ENCODE measurements at regions not wholly inside any gene's neighbourhood (a gene's known extent, or its start where the extent isn't known, plus 50 kb on each side); places are given as distances from the start of the nearest gene placed in this dataset.

DNA sequence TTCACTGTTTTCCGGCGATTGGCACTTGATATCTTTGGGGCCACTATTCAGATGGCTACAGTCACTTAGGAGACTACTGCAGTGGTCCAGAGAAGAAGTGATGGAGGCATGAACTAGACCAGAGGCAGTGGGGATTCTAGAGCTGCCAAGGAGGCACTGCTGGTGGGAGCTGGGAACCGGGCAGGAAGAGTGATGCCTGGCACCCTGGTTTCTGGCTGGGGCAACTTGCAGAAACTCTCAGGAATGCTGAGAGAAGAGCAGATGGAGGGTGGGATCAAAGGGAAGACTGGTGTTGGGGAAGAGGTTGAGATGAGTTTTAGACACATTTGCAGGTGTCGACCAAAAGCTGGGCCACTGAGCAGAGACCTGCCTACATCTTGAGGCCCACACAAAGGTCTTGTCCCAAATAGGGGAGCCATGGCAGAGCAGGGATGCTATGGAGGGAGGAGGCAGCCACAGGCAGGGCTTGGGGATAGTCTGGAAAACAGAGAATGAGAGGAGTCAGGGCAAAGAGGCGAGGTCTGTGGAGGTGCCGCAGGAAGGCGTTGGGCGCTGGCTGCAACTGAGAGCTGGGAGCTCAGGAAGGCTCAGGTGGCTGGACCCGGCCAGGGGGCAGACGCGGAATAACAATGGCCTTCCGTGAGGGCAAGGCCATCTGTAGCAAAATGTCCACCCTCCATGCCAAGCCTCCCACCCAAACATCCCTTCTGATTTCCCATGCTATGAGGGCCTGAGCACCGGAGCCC lies 118.9 kb downstream of the TOMM20 start:
- DNase-seq: no peak

DNA sequence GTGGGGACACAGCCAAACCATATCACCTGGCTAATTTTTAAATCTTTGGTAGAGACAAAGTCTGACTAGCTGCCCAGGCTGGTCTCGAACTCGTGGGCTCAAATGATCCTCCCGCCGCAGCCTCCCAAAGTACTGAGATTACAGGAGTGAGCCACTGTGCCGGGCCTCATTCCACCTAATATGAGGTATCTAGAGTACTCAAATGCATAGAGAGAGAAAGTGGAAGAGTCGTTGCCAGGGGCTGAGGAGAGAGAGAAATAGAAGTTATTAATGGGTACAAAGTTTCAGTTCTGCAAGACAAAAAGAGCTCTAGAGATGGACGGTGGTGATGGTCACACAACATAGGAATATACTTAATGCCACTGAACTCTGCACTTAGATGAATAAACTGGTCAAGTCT lies 119.6 kb downstream of the TOMM20 start:
- no peak for DNase-seq

DNA sequence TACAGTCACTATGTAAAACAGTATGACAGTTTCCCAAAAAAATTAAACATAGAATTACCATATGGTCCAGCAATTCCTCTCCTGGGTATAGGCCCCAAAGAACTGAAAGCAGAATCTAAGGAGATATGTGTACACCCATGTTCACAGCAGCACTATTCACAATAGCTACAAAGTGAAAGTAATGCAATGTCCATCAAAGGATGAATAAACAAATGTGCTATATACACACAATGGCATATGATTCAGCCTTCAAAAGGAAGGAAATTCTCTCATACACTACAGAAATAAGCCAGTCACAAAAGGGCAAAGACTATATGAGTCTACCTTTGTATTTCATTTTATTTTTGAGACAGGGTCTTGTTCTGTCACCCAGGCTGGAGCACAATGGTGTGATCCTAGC lies 120.4 kb downstream of the TOMM20 start:
- no peak for DNase-seq

DNA sequence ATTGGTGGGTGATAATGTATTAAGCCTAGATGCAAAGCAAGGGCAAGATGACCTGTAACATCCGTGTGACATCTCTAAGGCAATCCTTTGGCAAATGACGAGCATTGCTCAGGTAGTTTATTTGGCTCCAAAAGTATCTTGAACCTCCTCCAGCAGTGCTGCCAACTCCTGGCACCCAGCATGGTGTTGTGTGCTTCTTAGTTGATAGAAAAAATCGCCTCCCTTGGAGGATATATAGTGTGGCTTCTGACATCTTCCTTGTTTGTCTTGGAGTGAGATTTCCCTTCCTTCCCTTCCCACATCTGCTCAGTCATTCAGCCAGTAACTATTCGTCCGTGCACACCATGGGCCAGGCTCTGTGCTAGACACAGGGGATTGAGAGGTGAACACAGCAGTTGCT lies 121.8 kb downstream of the TOMM20 start:
- no peak for DNase-seq

DNA sequence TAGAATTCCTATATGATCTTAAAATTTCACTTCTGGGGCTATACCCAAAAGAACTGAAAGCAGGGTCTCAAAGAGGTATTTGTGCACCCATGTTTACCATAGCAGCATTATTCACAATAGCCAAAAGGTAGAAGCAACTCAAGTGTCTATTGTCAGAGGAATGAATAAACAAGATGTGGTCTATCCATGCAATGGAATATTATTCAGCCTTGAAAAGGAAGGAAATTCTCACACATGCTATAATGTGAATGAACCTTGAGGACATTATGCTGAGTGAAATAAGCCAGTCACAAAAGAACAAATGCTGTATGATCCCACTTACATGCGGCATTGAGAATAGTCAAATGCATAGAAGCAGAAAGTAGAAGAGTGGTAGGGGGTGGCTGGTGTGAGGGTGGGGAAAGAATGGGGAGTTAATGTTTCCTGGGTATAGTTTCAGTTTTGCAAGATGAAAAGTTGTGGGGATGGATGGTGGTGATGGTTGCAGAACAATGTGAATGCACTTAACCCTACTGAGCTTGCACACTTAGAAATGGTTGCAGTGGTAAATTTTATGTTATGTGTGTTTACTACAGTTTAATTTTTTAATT lies 122.4 kb downstream of the TOMM20 start:
- DNase-seq: no peak

DNA sequence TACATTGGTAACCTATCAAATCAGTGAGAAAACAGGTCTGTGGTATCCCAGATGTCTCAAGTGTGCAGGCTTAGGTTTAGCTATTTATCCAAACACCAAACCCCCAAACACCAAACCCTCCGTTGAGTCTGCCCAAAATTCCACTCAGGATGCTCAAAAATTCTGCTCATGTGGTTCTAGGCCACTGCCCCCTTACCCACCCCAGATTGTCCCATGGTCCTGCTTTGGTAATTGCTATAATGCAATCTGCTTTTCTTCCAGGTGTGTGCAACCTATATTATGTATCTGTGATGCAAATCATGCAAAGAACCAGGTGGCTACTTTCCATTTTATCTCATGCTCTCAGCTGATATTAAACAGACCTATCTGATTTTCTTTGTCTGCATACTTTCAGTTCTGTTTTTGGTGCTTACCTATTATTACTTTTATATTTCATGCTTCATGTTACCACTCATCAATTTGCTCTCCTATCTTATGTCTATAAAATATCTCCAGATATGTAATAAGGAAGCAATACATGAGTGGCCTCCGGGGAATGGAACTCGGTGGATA lies 123.7 kb downstream of the TOMM20 start:
- no peak for DNase-seq

DNA sequence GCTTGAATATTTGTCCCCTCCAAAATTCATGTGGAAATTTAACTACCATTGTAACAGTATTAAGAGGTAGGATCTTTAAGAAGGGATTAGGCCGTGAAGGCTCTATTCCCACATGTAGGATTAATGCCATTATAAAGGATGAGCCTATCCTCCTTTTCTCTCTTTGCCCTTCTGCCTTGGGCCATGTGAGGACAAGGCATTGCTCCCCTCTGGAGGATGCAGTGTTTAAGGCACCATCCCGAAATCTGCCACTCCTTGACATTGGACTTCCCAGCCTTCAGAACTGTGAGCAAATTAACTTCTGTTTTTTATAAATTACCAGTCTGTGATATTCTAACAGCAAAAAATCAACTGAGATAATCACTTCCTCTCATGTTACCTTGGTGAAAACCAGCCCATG lies 124.4 kb downstream of the TOMM20 start:
- no peak for DNase-seq

DNA sequence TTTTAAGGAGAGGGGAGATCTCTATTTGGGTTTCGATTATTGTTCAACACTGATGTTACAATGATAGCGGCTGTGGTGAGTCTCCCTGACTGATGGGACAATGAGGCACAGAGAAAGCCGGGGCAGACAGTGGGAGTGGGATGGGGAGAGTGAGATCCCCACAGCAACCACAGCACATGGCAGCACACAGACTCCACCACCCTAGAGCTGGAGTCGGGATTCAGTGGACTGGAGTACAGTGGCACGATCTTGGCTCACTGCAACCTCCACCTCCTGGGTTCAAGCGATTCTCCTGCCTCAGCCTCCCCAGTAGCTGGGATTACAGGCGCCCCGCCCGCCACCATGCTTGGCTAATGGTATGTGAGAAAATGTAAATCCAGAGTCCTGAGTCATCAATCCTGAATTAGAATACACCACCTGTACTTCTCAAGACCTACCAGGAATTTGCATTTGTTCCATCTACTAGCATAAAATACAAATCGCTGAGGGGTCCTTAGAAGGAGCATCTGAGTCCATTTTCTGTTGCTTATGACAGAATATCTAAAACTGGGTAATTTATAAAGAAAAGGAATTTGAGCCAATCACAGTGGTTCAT lies 125.8 kb downstream of the TOMM20 start:
- no peak for DNase-seq

DNA sequence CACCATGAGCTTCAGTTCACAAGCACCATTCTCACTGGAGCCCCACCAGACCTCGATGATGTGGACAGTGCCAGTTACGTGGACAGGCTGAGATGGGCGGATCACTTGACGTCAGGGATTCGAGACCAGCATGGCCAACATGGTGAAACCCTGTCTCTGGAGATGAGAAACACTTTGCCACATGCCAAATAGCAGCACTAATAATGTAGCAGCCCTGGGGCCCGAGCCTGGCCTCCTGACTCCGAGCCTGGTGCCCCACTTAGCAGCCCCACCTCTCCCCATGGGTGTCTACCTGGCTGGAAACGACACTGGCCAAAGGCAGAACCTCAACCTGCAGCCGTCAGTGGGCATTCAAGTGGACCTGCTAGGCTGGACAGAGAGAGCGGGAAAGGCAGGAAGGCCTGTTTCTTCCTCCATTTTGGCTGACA lies 129.1 kb downstream of the TOMM20 start:
- no peak for DNase-seq

DNA sequence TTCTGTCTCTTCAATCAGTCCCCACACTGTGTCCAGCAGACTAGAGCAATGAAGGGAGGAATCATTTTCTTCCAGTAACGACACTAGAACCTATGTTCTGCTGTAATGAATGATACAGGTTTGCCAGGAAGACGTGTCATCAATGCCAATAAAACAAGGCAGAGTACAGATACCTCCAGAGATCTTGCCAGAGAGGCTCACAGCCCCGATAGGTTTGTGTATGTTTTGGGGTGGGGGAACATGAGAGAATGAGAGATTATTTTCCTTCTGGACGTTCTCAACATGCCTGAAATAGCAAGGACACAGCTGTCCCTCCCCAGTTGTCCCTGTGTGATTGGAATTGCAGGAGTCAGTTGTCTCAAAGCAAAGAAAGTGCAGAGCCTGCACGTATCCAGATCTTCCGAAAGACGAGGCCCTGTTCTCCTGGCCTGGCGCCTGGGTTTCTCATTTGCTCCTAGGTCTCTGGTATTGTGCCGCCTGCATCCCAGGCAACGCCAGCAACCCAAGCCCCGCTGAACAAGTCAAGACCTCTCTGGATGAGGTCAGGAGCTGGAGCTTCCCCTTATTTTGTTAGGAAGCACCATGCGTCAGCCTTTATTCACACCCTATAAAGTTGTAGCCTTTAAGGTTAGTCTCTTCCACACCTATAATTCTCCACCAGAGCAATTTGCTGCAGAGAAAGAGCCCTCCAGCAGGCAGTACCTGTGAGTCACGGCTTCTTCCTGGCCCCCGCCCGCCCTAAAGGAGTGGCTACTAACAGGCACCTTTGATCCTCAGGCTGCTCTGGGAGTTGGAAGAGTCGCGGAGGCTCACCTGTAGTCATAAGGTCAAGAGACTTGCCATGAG lies 130.5 kb downstream of the TOMM20 start:
- DNase-seq: no peak

DNA sequence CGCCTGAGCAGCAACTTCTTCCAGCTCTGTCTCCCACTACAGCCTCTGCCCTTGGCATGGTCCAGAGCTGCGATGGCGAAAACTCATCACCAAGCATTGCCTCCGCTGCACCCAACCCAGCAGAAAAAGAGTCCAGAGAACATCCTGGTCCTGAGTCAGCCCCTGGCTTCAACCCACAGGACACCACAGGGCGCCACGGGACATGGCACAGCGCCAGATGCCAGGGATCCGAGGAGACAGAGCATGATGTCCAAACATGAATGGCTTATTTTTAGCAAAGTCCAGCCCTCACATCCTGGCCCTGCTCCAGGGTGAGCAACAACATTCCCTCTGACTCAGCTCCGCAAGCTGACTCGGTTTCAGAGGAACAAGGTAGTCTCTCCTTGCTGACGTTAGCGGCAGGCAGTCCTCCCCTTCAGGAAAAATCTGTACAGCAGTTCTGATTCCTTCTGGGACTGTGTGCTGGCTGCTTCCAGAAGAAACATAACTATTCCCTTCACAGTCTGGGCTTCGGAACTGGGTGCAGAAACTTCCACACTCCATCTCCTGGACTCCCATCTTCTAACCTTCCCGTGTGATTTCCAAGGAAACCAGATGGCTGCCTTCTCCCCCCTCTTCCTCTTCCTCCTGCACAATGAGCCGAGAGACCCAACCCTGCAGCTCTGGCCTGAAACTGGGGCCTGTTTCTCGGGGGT lies 131.3 kb downstream of the TOMM20 start:
- DNase-seq: no peak

DNA sequence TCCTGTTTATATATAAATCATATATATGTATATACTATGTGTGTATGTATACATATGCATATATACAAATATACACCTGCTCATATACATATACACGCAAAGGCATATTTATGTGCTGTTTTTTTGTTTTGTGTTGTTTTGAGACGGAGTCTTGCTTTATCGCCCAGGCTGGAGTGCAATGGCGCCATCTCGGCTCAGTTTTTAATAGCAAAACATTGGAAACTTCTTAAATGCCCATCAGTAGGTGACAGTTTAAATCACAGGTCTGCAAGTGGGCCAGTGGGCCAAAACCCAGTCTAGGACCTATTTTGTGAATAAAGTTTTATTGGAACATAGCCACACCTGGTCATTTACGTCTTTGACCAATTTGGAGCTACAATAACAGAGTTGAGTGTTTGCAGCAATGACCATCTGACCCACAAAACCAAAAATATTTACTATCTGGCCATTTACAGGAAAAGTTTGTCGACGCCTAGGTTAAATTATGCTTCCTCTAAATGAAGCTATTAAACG lies 132.3 kb downstream of the TOMM20 start:
- no peak for DNase-seq

DNA sequence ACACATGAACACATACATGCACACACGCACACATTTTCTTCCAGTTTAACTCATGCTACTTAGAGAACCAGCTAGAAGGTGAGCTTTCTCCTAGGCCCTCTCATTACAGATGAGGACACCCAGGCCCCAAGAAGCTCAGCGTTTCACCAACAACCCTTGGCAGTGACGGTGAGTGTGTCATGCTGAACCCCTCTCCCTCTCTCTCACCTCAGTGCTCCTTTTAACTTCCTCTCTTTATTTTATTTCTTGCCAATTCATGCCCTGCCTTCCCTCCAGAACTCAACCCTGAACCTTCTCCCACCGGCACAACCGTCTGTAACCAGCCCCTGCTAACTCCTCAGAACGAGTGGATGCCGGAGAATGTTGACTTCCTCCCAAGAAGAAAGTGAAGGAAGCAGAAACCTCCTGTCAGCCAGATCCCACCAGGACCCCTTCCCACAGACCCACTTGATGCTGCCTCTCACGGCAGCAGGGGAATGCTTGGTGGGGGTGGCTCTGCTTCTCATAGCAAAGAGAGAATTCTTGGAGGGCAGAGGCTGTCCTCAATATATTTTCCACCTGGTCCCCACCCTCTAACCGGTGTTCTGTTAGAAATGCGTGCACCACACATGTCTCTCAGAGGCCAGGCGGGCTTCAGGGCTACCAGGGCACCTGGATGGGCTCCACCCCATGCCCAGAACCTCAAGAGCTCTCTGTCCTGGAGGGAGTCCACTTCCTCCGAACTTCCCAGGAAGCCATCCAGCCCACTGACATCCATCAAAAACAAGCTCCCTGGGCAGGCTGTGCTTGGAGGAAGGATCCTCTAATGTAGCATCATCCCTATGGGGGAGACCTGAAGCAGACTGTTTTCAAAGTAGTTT lies 134.0 kb downstream of the TOMM20 start:
- no peak for DNase-seq

DNA sequence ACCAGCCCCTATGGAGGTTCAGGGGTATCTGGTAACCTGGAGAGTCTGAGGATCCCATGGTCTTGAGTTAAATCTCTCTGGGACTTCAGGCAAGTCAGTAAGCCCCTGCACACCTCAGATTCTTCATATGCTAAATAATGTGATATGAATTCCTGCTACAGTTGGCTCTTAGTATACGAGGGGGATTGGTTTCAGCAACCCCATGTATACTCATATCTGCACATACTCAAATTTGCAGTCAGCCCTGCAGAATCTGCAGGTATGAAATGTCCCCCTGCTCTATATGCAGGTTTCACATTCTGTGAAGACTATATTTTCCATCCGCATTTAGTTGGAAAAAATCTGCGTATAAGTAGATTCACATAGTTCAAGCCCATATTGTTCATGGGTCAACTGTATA lies 136.6 kb downstream of the TOMM20 start:
- DNase-seq: no peak

DNA sequence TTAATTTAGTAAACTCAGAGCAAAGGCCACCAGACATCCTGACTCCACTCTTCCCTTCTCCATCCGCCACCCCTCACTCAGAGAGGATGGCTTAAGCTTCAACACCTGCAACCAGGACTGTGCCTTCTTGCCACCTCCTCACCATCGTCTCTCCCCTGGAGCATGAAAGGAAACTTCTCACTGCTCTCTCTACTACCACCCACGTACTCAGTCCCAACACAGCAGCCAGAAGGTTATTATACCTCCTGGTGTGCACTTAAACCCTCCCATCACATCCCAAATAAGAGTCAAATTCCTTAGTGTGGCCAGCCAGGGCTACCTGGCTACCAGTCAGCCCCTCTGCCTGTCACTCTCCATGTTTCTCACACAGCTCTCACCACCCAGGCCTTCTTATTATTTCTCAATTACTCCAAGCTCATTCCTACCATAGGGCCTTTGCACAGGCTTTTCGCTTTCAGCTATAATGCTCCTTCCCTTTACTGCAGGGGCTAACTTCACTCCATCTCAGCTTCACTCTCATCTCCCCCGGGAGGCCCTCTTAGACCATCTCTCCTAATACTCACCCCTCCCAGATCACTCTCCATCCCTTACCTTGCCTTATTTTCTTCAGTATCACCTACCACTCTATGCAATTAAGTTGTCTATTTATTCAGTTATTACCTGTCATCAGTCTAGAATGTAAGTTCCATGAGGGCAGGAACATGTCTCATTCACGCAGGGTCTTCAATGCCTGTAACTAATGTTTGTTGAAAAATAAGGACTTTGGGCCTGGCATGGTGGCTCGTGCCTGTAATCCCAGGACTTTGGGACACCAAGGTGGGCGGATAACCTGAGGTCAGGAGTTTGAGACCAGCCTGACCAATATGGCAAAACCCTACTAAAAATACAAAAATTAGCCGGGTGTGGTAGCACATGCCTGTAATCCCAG lies 137.5 kb downstream of the TOMM20 start:
- no peak for DNase-seq

DNA sequence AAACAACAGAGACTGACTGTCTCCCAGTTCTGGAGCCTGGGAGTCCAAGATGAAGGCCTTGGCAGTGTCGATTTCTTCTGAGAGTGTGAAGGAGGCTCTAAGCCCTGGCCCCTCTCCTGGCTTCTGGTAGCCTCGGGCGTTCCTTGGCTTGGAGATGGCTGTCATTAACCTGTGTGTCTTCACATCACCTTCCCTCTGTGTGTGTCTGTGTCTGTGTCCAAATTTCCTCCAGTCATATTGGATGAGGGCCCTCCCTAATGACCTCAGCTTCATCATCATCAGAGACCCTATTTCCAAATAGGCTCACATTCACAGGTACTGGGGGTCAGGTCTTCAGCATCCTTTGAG lies 138.3 kb downstream of the TOMM20 start:
- DNase-seq: no peak

DNA sequence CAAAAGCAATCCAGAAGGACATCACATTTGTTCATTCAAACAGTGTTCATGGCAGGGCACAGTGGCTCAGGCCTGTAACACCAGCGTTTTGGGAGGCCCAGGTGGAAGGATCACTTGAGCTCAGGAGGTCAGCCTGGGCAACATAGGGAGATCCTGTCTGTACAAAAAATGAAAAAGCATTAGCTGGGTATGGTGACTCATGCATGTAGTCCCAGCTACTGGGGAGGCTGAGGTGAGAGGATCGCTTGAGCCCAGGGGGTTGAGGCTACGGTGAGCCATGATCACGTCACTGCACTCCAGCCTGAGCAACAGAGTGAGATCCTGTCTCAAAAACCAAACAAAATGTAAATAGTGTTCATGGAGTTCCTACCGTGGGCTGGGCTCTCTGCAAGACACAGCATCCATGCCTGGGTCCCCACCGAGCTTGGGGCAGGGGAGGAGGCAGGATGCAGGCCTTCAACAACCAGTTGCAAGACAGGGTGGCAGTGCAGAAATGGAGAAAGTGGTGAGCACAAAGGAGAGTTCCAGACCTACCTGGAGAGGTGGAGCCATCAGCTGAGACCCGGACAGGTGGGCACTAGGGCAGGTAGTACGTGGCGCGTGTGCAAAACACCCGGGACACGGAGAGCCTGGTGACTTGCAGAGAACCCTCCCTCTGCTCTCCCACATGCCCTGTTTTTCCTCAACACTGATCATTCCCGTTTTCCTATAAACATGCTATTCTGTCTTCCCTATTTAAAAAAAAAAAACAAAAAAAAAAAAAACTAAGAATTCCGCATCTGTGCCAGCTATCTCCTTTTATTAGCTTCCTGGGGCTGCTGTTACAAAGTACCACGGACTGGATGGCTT lies 138.9 kb downstream of the TOMM20 start:
- DNase-seq: no peak

DNA sequence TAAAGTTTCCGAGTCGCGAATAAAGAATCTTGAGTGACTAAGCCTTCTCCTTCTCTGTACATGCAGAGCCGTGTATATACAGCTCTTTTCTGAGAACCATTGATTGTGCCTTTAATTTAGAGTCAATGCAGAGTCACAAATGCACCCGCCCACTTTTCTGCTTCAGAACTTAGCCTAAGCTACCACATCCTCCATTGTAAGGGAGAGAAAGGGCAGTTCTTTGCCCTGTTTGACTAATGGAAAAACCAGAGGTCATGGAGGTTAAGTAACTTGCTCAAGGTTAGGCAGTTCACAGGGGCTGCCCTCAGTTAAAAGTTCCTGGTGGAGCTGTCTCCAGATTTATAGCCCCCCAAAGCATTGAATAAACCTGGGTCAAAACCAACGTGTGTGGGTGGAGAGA lies 139.6 kb downstream of the TOMM20 start:
- no peak for DNase-seq

DNA sequence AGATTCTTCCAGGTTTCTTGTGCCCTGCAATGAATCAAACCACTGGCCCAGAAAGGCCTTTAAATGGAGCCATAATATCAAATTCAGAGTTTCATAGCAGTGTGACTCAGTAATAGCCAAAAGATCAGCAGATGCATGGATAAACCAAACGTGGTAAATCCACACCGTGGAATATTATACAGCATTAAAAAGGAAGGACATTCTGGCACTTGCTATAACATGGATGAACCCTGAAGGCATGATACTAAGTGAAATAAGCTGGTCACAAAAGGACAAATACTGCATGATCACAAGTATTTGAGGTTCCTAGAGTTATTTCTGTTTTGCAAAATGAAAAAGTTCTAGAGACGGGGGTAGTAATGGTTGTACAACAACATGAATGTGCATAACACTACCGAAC lies 140.1 kb downstream of the TOMM20 start:
- DNase-seq: no peak

DNA sequence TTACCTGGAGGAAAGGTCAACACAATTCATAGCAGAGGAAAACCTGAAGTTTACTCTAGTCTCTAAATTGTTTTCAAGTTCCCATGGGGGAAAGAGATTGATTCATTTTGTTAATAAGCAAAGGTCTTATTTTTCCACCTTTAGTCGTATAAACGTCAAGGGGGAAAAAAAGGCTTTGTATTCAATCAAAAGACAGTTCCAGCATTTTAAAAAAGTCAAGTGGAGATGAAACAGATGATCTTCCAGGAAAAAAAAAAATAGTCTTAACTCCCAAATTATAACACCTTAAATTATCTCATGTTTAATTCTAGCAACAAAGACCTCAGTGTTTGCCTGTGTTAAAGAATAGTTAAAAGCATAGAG lies 140.5 kb downstream of the TOMM20 start:
- DNase-seq: no peak

All from NK-92 treated with Interleukin-12 subunit alpha and Interleukin-12 subunit beta, amount 100 ng/mL, for 24 hours (cell line).